ENCODE measurements at regions not wholly inside any gene's neighbourhood (a gene's known extent, or its start where the extent isn't known, plus 50 kb on each side); places are given as distances from the start of the nearest gene placed in this dataset.

- DNase-seq (ENCODE audit: low read depth) = no peak
- in situ Hi-C loops (cut with HindIII; ENCODE audit: low sequenced_read_pairs) = no loop called here
These were observed 119.1 kb upstream of the EPHA5 start for GRCh38 chr4:65789341-65789740.

GRCh38 chr4:65777270-65777669 is 107.0 kb upstream of the EPHA5 start:
- in situ Hi-C loops (cut with HindIII; ENCODE audit: low sequenced_read_pairs) = no loop called here
- no peak overlapping the region for H3K4me3 ChIP-seq (ENCODE audit: low read depth, low read length)
- no peak for DNase-seq (ENCODE audit: low read depth)
- TF ChIP-seq CTCF (IDR thresholded peaks at IDR 0.05; ENCODE audit: low read depth, low read length, missing control alignments) = no peak

More at GRCh38 chr4:65789341-65789740, 119.1 kb upstream of the EPHA5 start:
- H3K4me3 ChIP-seq (ENCODE audit: low read depth, low read length) = no peak overlapping the region
- no peak for TF ChIP-seq CTCF (IDR thresholded peaks at IDR 0.05; ENCODE audit: low read depth, low read length, missing control alignments)

DNA sequence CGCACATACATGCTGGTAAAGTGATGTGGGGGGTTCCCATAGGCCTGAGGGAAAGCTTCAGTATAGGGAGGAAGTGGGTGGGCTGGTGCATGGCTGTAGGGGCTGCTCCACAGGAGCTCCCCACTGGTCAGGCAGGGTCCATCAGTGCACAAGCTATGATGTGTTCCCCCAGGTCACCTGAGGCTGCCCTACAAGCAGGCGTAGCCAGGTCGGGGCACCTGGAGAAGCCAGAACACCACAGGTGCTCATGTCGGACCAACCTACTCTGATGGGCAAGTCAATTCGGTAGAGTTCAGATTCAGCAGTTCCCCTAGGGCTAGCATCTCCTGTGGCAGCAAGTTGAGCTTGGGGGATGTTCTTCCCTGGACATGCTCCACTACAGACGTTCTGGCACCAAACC is 103.3 kb upstream of the EPHA5 start:
- no peak for TF ChIP-seq CTCF (IDR thresholded peaks at IDR 0.05; ENCODE audit: low read depth, low read length, missing control alignments)
- no peak overlapping the region for H3K4me3 ChIP-seq (ENCODE audit: low read depth, low read length)
- in situ Hi-C loops (cut with HindIII; ENCODE audit: low sequenced_read_pairs) = no loop called here
- no peak for DNase-seq (ENCODE audit: low read depth)

- H3K4me3 ChIP-seq (ENCODE audit: low read depth, low read length) = no peak overlapping the region
- in situ Hi-C loops (cut with HindIII; ENCODE audit: low sequenced_read_pairs) = no loop called here
- no peak for TF ChIP-seq CTCF (IDR thresholded peaks at IDR 0.05; ENCODE audit: low read depth, low read length, missing control alignments)
- DNase-seq (ENCODE audit: low read depth) = no peak
These were observed 77.1 kb upstream of the EPHA5 start for GRCh38 chr4:65747386-65747785.

GRCh38 chr4:65738134-65738533 is 67.8 kb upstream of the EPHA5 start:
- no peak for DNase-seq (ENCODE audit: low read depth)
- in situ Hi-C loops (cut with HindIII; ENCODE audit: low sequenced_read_pairs) = no loop called here
- no peak overlapping the region for H3K4me3 ChIP-seq (ENCODE audit: low read depth, low read length)
- TF ChIP-seq CTCF (IDR thresholded peaks at IDR 0.05; ENCODE audit: low read depth, low read length, missing control alignments) = no peak

DNA sequence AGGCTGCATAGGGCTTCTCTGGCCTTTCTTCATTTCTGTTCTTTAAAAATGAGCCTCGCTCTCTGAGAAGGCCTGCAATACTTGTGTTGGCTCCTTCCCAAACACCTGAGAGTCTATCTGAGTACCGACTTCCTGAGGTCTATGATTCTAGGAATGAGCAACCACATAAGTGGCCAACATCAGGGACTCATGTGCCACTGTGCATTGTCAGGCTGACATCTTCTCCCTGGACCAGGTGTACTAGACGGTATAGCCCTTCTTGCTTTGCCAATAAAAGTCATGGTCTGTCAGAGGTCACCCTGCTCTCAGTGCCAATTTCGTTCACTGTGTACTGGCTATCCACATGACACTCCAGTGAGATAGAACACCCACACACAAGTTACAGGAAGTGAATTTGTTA is 67.4 kb upstream of the EPHA5 start:
- in situ Hi-C loops (cut with HindIII; ENCODE audit: low sequenced_read_pairs) = no loop called here
- DNase-seq (ENCODE audit: low read depth) = no peak
- H3K4me3 ChIP-seq (ENCODE audit: low read depth, low read length) = no peak overlapping the region
- TF ChIP-seq CTCF (IDR thresholded peaks at IDR 0.05; ENCODE audit: low read depth, low read length, missing control alignments) = no peak

- no peak for DNase-seq (ENCODE audit: low read depth)
- no peak for TF ChIP-seq CTCF (IDR thresholded peaks at IDR 0.05; ENCODE audit: low read depth, low read length, missing control alignments)
- H3K4me3 ChIP-seq (ENCODE audit: low read depth, low read length) = no peak overlapping the region
- in situ Hi-C loops (cut with HindIII; ENCODE audit: low sequenced_read_pairs) = no loop called here
These were observed 54.7 kb upstream of the EPHA5 start for GRCh38 chr4:65724973-65725372.

Data from astrocyte of the cerebellum (primary cell).